Limb (tissue), 2 donors: ENCODE measurements at regions not wholly inside any gene's neighbourhood (a gene's known extent, or its start where the extent isn't known, plus 50 kb on each side); places are given as distances from the start of the nearest gene placed in this dataset.
A peak's percentile ranks its signal among the peaks of the same experiment; 100 is the strongest.

Experiments
- DNase-seq, 2 donors: peaks; one replicate each; pipeline ENCODE4 v3.0.0-alpha.2; 2016; ENCODE audit errors: extremely low spot score in 2 of 2

GRCh38 chr6:1514078-1514477 is 95.6 kb upstream of the FOXC1 start:
- DNase-seq = no peak

GRCh38 chr6:1515280-1515679 is 94.4 kb upstream of the FOXC1 start:
- DNase-seq = no peak

GRCh38 chr6:1515781-1516180 is 93.9 kb upstream of the FOXC1 start:
- DNase-seq = no peak

GRCh38 chr6:1516742-1517520 is 92.8 kb upstream of the FOXC1 start:
- DNase-seq = peak in 1 of 2 donors; percentile 27

GRCh38 chr6:1518855-1519254 is 90.9 kb upstream of the FOXC1 start:
- DNase-seq = no peak

GRCh38 chr6:1519597-1519996 is 90.1 kb upstream of the FOXC1 start:
- DNase-seq = no peak

GRCh38 chr6:1522779-1523178 is 86.9 kb upstream of the FOXC1 start:
- DNase-seq = no peak

GRCh38 chr6:1524040-1524480 is 85.7 kb upstream of the FOXC1 start:
- DNase-seq = peak; percentile 61 to 88

- no peak for DNase-seq
These were observed 84.2 kb upstream of the FOXC1 start for GRCh38 chr6:1525364-1526038.

GRCh38 chr6:1526398-1527072 is 83.2 kb upstream of the FOXC1 start:
- DNase-seq = peak; percentile 68 to 75

GRCh38 chr6:1527073-1527457 is 82.7 kb upstream of the FOXC1 start:
- peak; percentile 87 to 91 for DNase-seq

GRCh38 chr6:1535295-1535694 is 74.4 kb upstream of the FOXC1 start:
- DNase-seq = no peak

- DNase-seq = no peak
These were observed 72.9 kb upstream of the FOXC1 start for GRCh38 chr6:1536526-1537429.

- peak in 1 of 2 donors; percentile 28 for DNase-seq
These were observed 71.3 kb upstream of the FOXC1 start for GRCh38 chr6:1538369-1538768.

GRCh38 chr6:1538810-1539478 is 70.8 kb upstream of the FOXC1 start:
- DNase-seq = peak in 1 of 2 donors; percentile 40

GRCh38 chr6:1540864-1541521 is 68.7 kb upstream of the FOXC1 start:
- DNase-seq = no peak

- no peak for DNase-seq
These were observed 67.4 kb upstream of the FOXC1 start for GRCh38 chr6:1542335-1542734.

- DNase-seq = no peak
These were observed 67.0 kb upstream of the FOXC1 start for GRCh38 chr6:1542764-1543163.

GRCh38 chr6:1544000-1544399 is 65.7 kb upstream of the FOXC1 start:
- no peak for DNase-seq

GRCh38 chr6:1544603-1545002 is 65.1 kb upstream of the FOXC1 start:
- DNase-seq = no peak
